MM.1S (cell line): ENCODE measurements at regions not wholly inside any gene's neighbourhood (a gene's known extent, or its start where the extent isn't known, plus 50 kb on each side); places are given as distances from the start of the nearest gene placed in this dataset.

ENCODE experiments used
- CTCF ChIP-seq: fragments of 300-600 bp; sonication (generic); IDR thresholded peaks from 2 replicates; pipeline ENCODE4 v1.5.1; 2016; ENCODE audit warnings: antibody characterized with exemption, low read length, mixed read lengths
- EZH2phosphoT487 ChIP-seq: fragments of 300-600 bp; sonication (generic); IDR thresholded peaks from 2 replicates; pipeline ENCODE4 v1.6.1; 2018; ENCODE audit warnings: antibody characterized with exemption, low read length

GRCh38 chr9:90948156-90948555 is 146.5 kb downstream of the SYK start:
- TF ChIP-seq EZH2phosphoT487 (no peak), CTCF (no peak)
